ENCODE measurements at regions not wholly inside any gene's neighbourhood (a gene's known extent, or its start where the extent isn't known, plus 50 kb on each side); places are given as distances from the start of the nearest gene placed in this dataset.

DNA sequence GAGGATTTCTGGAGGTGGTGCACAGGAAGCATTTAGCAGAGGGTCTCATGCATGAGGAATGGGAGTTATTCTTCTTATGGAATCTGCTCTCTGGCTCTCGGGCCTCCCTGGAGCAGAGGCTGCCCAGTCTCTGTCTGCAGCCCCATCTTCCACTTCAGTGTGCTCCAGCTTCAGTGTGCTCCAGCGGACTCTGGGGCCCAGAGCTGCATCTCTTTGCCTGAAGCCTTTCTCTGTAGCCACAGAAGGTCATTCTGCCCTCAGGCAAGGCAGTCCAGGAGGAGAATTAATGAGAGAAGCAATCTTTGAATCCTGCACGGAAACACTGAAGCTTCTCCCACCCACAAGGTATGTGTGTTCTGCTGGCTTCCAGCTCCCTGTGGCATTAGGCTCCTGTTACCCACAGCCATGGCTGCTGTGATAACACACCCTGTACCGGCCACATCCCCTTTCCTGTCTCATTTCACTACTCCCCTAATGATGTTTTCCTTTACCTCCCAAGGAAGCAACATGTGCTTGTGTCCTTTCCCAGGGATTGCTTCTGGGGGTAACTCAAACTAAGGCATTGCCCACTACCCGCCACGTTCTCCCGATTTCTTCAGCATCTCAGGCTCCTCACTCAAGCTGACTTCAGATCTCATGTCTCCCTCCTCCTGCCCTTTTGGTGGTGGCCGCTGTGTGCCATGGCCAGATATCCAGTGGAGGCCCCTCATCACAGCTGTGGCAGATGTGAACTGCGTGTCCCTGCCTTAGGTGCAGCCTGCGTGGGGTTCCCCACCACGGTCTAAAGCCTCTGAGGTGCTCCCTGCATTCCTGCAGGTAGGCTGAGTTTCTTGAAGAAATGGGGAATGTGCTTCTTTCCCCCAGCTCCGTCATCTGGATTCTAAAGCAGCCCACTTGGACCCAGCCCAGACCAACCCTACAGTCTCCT, 181.2 kb upstream of the GALNT2 start:
- TF ChIP-seq CTCF (IDR thresholded peaks at IDR 0.05 in 4 of 5, conservative IDR thresholded peaks at IDR 0.05 in 1 of 5) (no peak), POLR2A (IDR thresholded peaks at IDR 0.05) (no peak)
- no peak for ATAC-seq
- in situ Hi-C loops (cut with MboI; ENCODE audit: low sequenced_read_pairs in 4 of 4): no loop called here
- intact Hi-C loops (cut with DNase I; ENCODE audit: low total_unique reads): loop anchor here (5.0 to 10.0 kb wide), 3 partner anchors 331 to 979 kb away; partner anchors contain the start of gene C1orf198
- no peak overlapping the region for H3K4me3 ChIP-seq
- peaks cover 47 to 60% of the 10 kb centered on the region in 2 donors for H3K4me1 ChIP-seq
- no peaks in the 10 kb centered on the region for H3K36me3 ChIP-seq
- no peak for DNase-seq
- H3K27ac ChIP-seq: peak overlapping the region; percentile 84 to 97 (median 95)
- H3K27me3 ChIP-seq: no peaks in the 10 kb centered on the region
- no peaks in the 10 kb centered on the region for H3K9me3 ChIP-seq

GRCh38 chr1:229886636-229887035, 180.4 kb upstream of the GALNT2 start:
- in situ Hi-C loops (cut with MboI; ENCODE audit: low sequenced_read_pairs in 4 of 4): no loop called here
- Histone ChIP-seq H3K27ac (peak overlapping the region; percentile 84 to 97 (median 95)), H3K27me3 (no peaks in the 10 kb centered on the region), H3K9me3 (no peaks in the 10 kb centered on the region), H3K4me3 (no peak overlapping the region), H3K4me1 (peaks cover 42 to 56% of the 10 kb centered on the region in 2 donors), H3K36me3 (no peaks in the 10 kb centered on the region)
- DNase-seq (no peak), ATAC-seq (no peak)
- TF ChIP-seq CTCF (IDR thresholded peaks at IDR 0.05 in 4 of 5, conservative IDR thresholded peaks at IDR 0.05 in 1 of 5) (no peak), POLR2A (IDR thresholded peaks at IDR 0.05) (no peak)
- intact Hi-C loops (cut with DNase I; ENCODE audit: low total_unique reads): loop anchor here (1.0 to 10.0 kb wide), 5 partner anchors 22 to 978 kb away; partner anchors contain the start of gene C1orf198

DNA sequence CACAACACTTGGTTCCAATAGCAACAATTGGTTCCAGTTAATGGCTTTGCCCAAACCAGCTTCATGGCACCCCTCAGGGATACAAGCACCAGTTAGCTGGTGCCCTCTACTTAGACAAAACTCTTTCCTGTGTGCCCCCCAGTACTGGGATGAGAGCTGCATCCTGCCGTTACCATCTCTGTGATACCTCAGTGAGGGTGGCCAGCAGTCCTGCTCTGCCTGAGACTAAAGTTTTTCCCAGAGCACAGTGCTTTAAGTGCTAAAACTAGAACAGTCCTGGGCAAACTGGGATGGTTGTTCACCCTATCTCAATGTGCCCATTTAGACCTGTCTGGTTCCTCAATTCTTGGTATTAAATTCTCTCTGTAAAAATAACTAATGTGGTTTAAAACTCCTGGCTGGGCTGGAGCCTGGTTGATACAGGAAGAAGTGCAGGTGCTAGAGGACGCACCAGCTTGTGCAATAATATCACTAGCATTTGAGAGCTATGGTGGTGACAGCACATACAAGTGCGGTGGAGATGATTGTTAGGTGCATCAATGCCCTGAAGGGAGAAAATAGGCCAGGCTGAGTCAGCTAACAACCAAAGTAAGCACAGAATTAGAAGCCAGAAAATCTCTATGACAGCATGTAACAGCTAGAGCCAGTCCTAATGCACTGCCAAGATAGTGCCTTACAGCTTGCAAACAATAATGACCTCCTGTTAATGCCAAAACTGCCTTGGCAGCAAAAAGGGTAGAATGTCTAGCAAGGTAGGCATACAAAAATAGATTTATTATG, 179.8 kb upstream of the GALNT2 start:
- intact Hi-C loops (cut with DNase I; ENCODE audit: low total_unique reads) (loop anchor here (1.0 to 10.0 kb wide), 5 partner anchors 23 to 978 kb away; partner anchors contain the start of gene C1orf198), in situ Hi-C loops (cut with MboI; ENCODE audit: low sequenced_read_pairs in 4 of 4) (no loop called here)
- Histone ChIP-seq H3K4me3 (no peak overlapping the region), H3K4me1 (peaks cover 42 to 55% of the 10 kb centered on the region in 2 donors), H3K36me3 (no peaks in the 10 kb centered on the region), H3K27ac (peak overlapping the region; percentile 84 to 97 (median 95)), H3K27me3 (no peaks in the 10 kb centered on the region), H3K9me3 (no peaks in the 10 kb centered on the region)
- TF ChIP-seq POLR2A (IDR thresholded peaks at IDR 0.05) (no peak), CTCF (IDR thresholded peaks at IDR 0.05 in 4 of 5, conservative IDR thresholded peaks at IDR 0.05 in 1 of 5) (no peak)
- DNase-seq: peak; percentile 78 to 88
- ATAC-seq: peak; percentile 84 to 86

DNA sequence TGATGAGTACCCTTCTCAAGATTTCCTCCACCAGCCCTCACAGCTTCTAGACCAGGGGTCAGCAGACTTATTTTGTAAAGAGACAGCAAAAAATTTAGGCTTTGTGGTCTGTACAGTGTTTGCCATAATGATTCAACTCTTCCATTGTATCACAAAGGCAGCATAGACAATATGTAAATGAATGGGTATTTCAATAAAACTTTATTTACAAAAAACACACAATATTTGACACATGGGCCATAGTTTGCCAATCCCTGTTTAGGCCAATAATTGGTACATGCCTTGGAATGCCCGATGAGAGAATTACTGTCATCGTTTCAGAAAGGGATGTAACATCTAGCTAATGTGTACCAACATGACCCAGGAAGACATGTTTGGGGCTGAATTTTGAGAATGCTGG, 178.9 kb upstream of the GALNT2 start:
- H3K36me3 ChIP-seq: no peaks in the 10 kb centered on the region
- intact Hi-C loops (cut with DNase I; ENCODE audit: low total_unique reads): loop anchor here (2.0 to 10.0 kb wide), 4 partner anchors 179 to 977 kb away; partner anchors contain the start of genes C1orf198 and GALNT2
- H3K4me1 ChIP-seq: peaks cover 34 to 46% of the 10 kb centered on the region in 2 donors
- in situ Hi-C loops (cut with MboI; ENCODE audit: low sequenced_read_pairs in 4 of 4): no loop called here
- ATAC-seq (peak in 1 of 2 donors; percentile 0), DNase-seq (no peak)
- no peaks in the 10 kb centered on the region for H3K9me3 ChIP-seq
- TF ChIP-seq CTCF (IDR thresholded peaks at IDR 0.05 in 4 of 5, conservative IDR thresholded peaks at IDR 0.05 in 1 of 5) (no peak), POLR2A (IDR thresholded peaks at IDR 0.05) (no peak)
- no peaks in the 10 kb centered on the region for H3K27me3 ChIP-seq
- H3K27ac ChIP-seq: peak overlapping the region; percentile 84 to 97 (median 95)
- no peak overlapping the region for H3K4me3 ChIP-seq
